Loucy (cell line): ENCODE measurements at regions not wholly inside any gene's neighbourhood (a gene's known extent, or its start where the extent isn't known, plus 50 kb on each side); places are given as distances from the start of the nearest gene placed in this dataset.

Experiments
- H2AFZ ChIP-seq: fragments of 200-600 bp; sonication (generic); 2 replicates; pipeline ENCODE4 v1.6.0; 2016; ENCODE audit warnings: antibody characterized with exemption, mild to moderate bottlenecking, low read length, moderate library complexity
- H3F3A ChIP-seq: fragments of 200-600 bp; 2 replicates; pipeline ENCODE4 v1.6.0; 2016; ENCODE audit warnings: antibody characterized with exemption, low read depth, mild to moderate bottlenecking
- H3K27me3 ChIP-seq: fragments of 200-600 bp; sonication (generic); 2 replicates; pipeline ENCODE4 v1.6.1; 2014; ENCODE audit warnings: low read length, mild to moderate bottlenecking; ENCODE audit not compliant: insufficient read depth, poor library complexity, severe bottlenecking
- H3K36me3 ChIP-seq: fragments of 200-600 bp; sonication (generic); 2 replicates; pipeline ENCODE4 v1.6.1; 2016; ENCODE audit warnings: low read length; ENCODE audit not compliant: insufficient read depth
- H3K4me1 ChIP-seq: fragments of 200-600 bp; sonication (generic); 2 replicates; pipeline ENCODE4 v1.5.1; 2014; ENCODE audit warnings: low read length, mild to moderate bottlenecking; ENCODE audit not compliant: insufficient read depth, poor library complexity, severe bottlenecking
- H3K4me2 ChIP-seq: fragments of 200-600 bp; sonication (generic); 2 replicates; pipeline ENCODE4 v1.6.0; 2014; ENCODE audit warnings: antibody characterized with exemption, low read length, low read depth, mild to moderate bottlenecking; ENCODE audit not compliant: poor library complexity, severe bottlenecking
- H3K4me3 ChIP-seq: fragments of 200-600 bp; sonication (generic); 2 replicates; pipeline ENCODE4 v1.5.1; 2014; ENCODE audit warnings: low read length, mild to moderate bottlenecking, mixed read lengths; ENCODE audit not compliant: poor library complexity, severe bottlenecking
- H3K79me2 ChIP-seq: fragments of 200-600 bp; sonication (generic); 2 replicates; pipeline ENCODE4 v1.6.1; 2014; ENCODE audit warnings: low read length; ENCODE audit not compliant: insufficient read depth
- H3K9ac ChIP-seq: fragments of 200-600 bp; sonication (generic); 2 replicates; pipeline ENCODE4 v1.6.0; 2014; ENCODE audit warnings: mild to moderate bottlenecking, low read depth, low read length, moderate library complexity; ENCODE audit not compliant: poor library complexity, severe bottlenecking
- H3K9me2 ChIP-seq: fragments of 200-600 bp; sonication (generic); replicated peaks from 2 replicates; pipeline ENCODE4 v1.6.1; 2016; ENCODE audit warnings: low read depth, low read length, mixed read lengths
- H3K9me3 ChIP-seq: fragments of 200-600 bp; sonication (generic); 2 replicates; pipeline ENCODE4 v1.6.1; 2014; ENCODE audit warnings: mild to moderate bottlenecking, antibody characterized with exemption, low read length, low read depth; ENCODE audit not compliant: insufficient read depth
- H4K20me1 ChIP-seq: fragments of 200-600 bp; sonication (generic); 2 replicates; pipeline ENCODE4 v1.6.0; 2014; ENCODE audit warnings: antibody characterized with exemption, low read length, mild to moderate bottlenecking; ENCODE audit not compliant: insufficient read depth, poor library complexity, severe bottlenecking
- EZH2phosphoT487 ChIP-seq: fragments of 200-600 bp; IDR thresholded peaks from 2 replicates; pipeline ENCODE4 v1.6.1; 2018; ENCODE audit warnings: antibody characterized with exemption, mild to moderate bottlenecking, moderate library complexity, borderline replicate concordance
- TF ChIP-seq, protein P1 (sequence below): fragments of 200-600 bp; sonication (generic); conservative IDR thresholded peaks from 2 replicates; pipeline ENCODE4 v1.5.1; 2014; ENCODE audit warnings: mild to moderate bottlenecking, antibody characterized with exemption, low read length

DNA sequence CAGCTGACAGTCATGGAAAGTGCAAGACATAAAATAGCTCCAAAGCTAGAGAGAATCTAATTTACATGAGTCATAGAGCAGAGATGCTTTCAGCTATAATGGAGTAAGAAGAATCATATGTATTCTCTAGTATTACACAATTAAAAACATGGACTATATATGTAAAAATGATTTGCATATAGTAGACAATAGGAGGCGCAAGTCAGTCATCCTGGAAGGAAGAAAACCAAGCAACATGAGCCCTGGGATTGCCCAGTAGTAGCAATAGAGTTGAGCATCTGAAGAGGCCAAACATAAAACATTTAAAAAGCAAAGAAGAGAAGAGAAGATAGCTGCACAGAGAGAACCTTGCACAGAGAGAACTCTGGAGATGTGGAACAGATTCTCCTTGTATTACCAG lies 455.0 kb downstream of the EPHA3 start:
- no peaks in the 10 kb centered on the region for H3K9me2 ChIP-seq
- no peaks in the 10 kb centered on the region for H3K4me1 ChIP-seq
- H3K9ac ChIP-seq = no peak overlapping the region
- no peaks in the 10 kb centered on the region for H3K36me3 ChIP-seq
- H3F3A ChIP-seq = no peaks in the 10 kb centered on the region
- no peaks in the 10 kb centered on the region for H3K27me3 ChIP-seq
- H4K20me1 ChIP-seq = no peaks in the 10 kb centered on the region
- no peaks in the 10 kb centered on the region for H3K79me2 ChIP-seq
- H3K4me3 ChIP-seq = no peak overlapping the region
- TF ChIP-seq, protein P1, sequence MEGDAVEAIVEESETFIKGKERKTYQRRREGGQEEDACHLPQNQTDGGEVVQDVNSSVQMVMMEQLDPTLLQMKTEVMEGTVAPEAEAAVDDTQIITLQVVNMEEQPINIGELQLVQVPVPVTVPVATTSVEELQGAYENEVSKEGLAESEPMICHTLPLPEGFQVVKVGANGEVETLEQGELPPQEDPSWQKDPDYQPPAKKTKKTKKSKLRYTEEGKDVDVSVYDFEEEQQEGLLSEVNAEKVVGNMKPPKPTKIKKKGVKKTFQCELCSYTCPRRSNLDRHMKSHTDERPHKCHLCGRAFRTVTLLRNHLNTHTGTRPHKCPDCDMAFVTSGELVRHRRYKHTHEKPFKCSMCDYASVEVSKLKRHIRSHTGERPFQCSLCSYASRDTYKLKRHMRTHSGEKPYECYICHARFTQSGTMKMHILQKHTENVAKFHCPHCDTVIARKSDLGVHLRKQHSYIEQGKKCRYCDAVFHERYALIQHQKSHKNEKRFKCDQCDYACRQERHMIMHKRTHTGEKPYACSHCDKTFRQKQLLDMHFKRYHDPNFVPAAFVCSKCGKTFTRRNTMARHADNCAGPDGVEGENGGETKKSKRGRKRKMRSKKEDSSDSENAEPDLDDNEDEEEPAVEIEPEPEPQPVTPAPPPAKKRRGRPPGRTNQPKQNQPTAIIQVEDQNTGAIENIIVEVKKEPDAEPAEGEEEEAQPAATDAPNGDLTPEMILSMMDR = no peak
- no peak for TF ChIP-seq EZH2phosphoT487
- H3K9me3 ChIP-seq = peaks cover 2% of the 10 kb centered on the region; the same call in 1 of the 2 replicates
- no peak overlapping the region for H3K4me2 ChIP-seq
- no peak overlapping the region for H2AFZ ChIP-seq

DNA sequence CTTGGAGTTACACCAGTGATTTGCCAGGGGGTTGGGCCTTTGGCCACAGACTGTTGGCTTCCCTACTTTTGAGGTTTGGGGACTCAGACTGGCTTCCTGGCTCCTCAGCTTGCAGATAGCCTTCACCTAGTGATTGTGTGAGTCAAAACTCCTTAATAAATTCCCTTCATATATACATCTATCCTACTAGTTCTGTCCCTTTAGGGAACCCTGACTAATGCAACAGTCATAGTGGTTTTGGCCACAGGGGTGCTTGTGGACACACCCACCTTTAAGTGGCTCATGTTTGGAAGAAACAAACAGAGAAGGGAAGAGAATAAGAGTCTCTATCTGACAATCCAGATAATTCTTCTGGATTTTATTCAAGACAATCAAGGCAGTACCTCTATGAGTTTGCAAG lies 457.7 kb downstream of the EPHA3 start:
- H2AFZ ChIP-seq = no peak overlapping the region
- TF ChIP-seq, protein P1 = no peak
- TF ChIP-seq EZH2phosphoT487 = no peak
- no peaks in the 10 kb centered on the region for H3K36me3 ChIP-seq
- H3K4me1 ChIP-seq = no peaks in the 10 kb centered on the region
- H3K9ac ChIP-seq = no peak overlapping the region
- no peak overlapping the region for H3K4me3 ChIP-seq
- H3F3A ChIP-seq = no peaks in the 10 kb centered on the region
- no peaks in the 10 kb centered on the region for H4K20me1 ChIP-seq
- H3K4me2 ChIP-seq = no peak overlapping the region
- H3K27me3 ChIP-seq = no peaks in the 10 kb centered on the region
- no peaks in the 10 kb centered on the region for H3K79me2 ChIP-seq
- no peaks in the 10 kb centered on the region for H3K9me2 ChIP-seq
- H3K9me3 ChIP-seq = no peaks in the 10 kb centered on the region

DNA sequence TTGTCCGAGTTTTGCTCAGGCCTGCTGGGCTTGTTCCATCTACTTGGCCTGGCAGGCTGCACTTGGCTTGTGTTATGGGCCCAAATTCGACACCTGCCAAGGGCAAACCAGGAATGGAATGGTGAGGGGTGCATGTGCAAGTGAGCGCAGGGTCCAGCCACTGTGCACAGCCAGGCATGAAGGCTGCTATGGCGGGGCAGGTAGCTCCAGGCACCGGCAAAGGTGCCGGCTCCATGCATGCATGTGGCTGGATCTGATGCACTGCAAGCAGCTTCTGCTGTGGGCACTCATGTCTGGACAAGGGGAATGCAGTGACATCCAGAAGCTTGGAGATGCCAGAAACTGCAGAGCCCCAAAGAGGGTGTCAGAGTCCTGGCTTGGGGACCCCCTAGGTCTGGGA lies 463.0 kb downstream of the EPHA3 start:
- Histone ChIP-seq H3K9me3 (no peaks in the 10 kb centered on the region), H3K4me2 (no peak overlapping the region), H3K4me1 (no peaks in the 10 kb centered on the region), H3K27me3 (no peaks in the 10 kb centered on the region), H3F3A (no peaks in the 10 kb centered on the region), H2AFZ (no peak overlapping the region), H4K20me1 (no peaks in the 10 kb centered on the region), H3K9me2 (no peaks in the 10 kb centered on the region), H3K36me3 (no peaks in the 10 kb centered on the region), H3K79me2 (no peaks in the 10 kb centered on the region), H3K4me3 (no peak overlapping the region), H3K9ac (no peak overlapping the region)
- TF ChIP-seq, protein P1 = no peak
- TF ChIP-seq EZH2phosphoT487 = no peak
